SK-N-SH (cell line): ENCODE measurements at regions not wholly inside any gene's neighbourhood (a gene's known extent, or its start where the extent isn't known, plus 50 kb on each side); places are given as distances from the start of the nearest gene placed in this dataset.

Experiments used
- CTCF ChIA-PET: fragments of 300-600, 350-600 bp; formaldehyde crosslinking; extraction: SDS; loops from one replicate; lab custom pipeline; 2021; lab: Yijun Ruan, JAX
- POLR2A ChIA-PET: fragments of 350-600 bp; sonication (Branson Sonifier 250); formaldehyde crosslinking; extraction: SDS; loops from one replicate; lab custom pipeline; 2020; ENCODE audit warnings: antibody characterized with exemption, inconsistent platforms; lab: Yijun Ruan, JAX
- DNase-seq: peaks from one replicate; pipeline ENCODE4 v3.0.0; 2012
- H2AFZ ChIP-seq: fragments of 200-600 bp; sonication (generic); 2 replicates; pipeline ENCODE4 v1.8.1; 2016; ENCODE audit warnings: antibody characterized with exemption, mild to moderate bottlenecking, low read depth
- H3F3A ChIP-seq: fragments of 200-600 bp; sonication (generic); replicated peaks from 2 replicates; pipeline ENCODE3; 2016; ENCODE audit warnings: antibody characterized with exemption, mild to moderate bottlenecking; ENCODE audit not compliant: insufficient read depth
- H3K27ac ChIP-seq, 2 experiments: fragments of 200-500 bp in 1 of 2; fragments of 200-600 bp in 1 of 2; sonication (Bioruptor generic) in 1 of 2; sonication (generic), shearing (Covaris generic) in 1 of 2; 2 replicates each; pipeline versions ENCODE4 v1.5.1 to v1.6.1; 2014 to 2016; ENCODE audit warnings: low read depth in 2 of 2, inconsistent platforms in 1 of 2, low read length in 1 of 2, mild to moderate bottlenecking in 1 of 2, mixed read lengths in 1 of 2
- H3K27me3 ChIP-seq: fragments of 200-600 bp; sonication (generic), shearing (Covaris generic); 2 replicates; pipeline ENCODE4 v1.6.1; 2016; ENCODE audit warnings: mixed run types; ENCODE audit not compliant: insufficient read depth
- H3K36me3 ChIP-seq, 2 experiments: fragments of 200-500 bp in 1 of 2; fragments of 200-600 bp in 1 of 2; sonication (Bioruptor generic) in 1 of 2; sonication (generic) in 1 of 2; replicated peaks in 1 of 2; 2 replicates each; pipeline versions ENCODE3 to v1.5.1; 2014 to 2016; ENCODE audit warnings: low read length in 1 of 2, mild to moderate bottlenecking in 1 of 2; ENCODE audit not compliant: insufficient read depth in 2 of 2, control insufficient read depth in 1 of 2
- H3K4me1 ChIP-seq, 2 experiments: fragments of 200-500 bp in 1 of 2; fragments of 200-600 bp in 1 of 2; sonication (Bioruptor generic) in 1 of 2; sonication (generic), shearing (Covaris generic) in 1 of 2; 2 replicates each; pipeline versions ENCODE4 v1.5.1 to v1.6.1; 2014 to 2016; ENCODE audit warnings: low read depth in 1 of 2, low read length in 1 of 2, mixed run types in 1 of 2; ENCODE audit not compliant: insufficient read depth in 2 of 2, control insufficient read depth in 1 of 2
- H3K4me2 ChIP-seq: fragments of 200-600 bp; sonication (generic), shearing (Covaris generic); 2 replicates; pipeline ENCODE4 v1.6.1; 2017; ENCODE audit warnings: mixed run types
- H3K4me3 ChIP-seq, 2 experiments: fragments of 200-500 bp in 1 of 2; fragments of 200-600 bp in 1 of 2; sonication (Bioruptor generic) in 1 of 2; sonication (generic), shearing (Covaris generic) in 1 of 2; 2 replicates each; pipeline versions ENCODE4 v1.5.1 to v1.8.1; 2014 to 2016; ENCODE audit warnings: low read depth in 2 of 2, inconsistent platforms in 1 of 2, low read length in 1 of 2, mild to moderate bottlenecking in 1 of 2, mixed read lengths in 1 of 2, moderate library complexity in 1 of 2
- H3K79me2 ChIP-seq: fragments of 200-600 bp; sonication (generic); 2 replicates; pipeline ENCODE4 v1.8.1; 2017; ENCODE audit warnings: mild to moderate bottlenecking; ENCODE audit not compliant: insufficient read depth
- H3K9ac ChIP-seq: fragments of 200-600 bp; sonication (generic); 2 replicates; pipeline ENCODE4 v1.6.1; 2017; ENCODE audit warnings: mixed run types
- H3K9me2 ChIP-seq: fragments of 200-600 bp; sonication (generic); 2 replicates; pipeline ENCODE4 v1.6.1; 2017; ENCODE audit warnings: mixed run types
- H3K9me3 ChIP-seq: fragments of 200-600 bp; sonication (generic); 2 replicates; pipeline ENCODE4 v1.6.1; 2017; ENCODE audit warnings: mixed run types, mild to moderate bottlenecking, moderate library complexity
- H4K20me1 ChIP-seq: fragments of 200-600 bp; sonication (generic); 2 replicates; pipeline ENCODE4 v1.6.1; 2017; ENCODE audit warnings: mild to moderate bottlenecking, mixed run types; ENCODE audit not compliant: insufficient read depth
- CTCF ChIP-seq: fragments of 200-600 bp; sonication (generic); IDR thresholded peaks from 2 replicates; pipeline ENCODE4 v1.6.1; 2017; ENCODE audit warnings: antibody characterized with exemption, mild to moderate bottlenecking, moderate library complexity
- EP300 ChIP-seq, 2 experiments: IDR thresholded peaks; 2 replicates each; pipeline versions ENCODE4 v1.4.0 to v1.6.1; 2012; ENCODE audit warnings: borderline replicate concordance in 1 of 2, low read depth in 1 of 2, low read length in 1 of 2
- EZH2phosphoT487 ChIP-seq: fragments of 200-600 bp; sonication (generic); IDR thresholded peaks from 2 replicates; pipeline ENCODE4 v1.6.1; 2017; ENCODE audit warnings: low read depth, mixed run types, mild to moderate bottlenecking, antibody characterized with exemption, moderate library complexity, borderline replicate concordance
- FOXJ3 ChIP-seq: sonication (generic); formaldehyde crosslinking; IDR thresholded peaks from 2 replicates; pipeline ENCODE4 v1.5.1; 2020; ENCODE audit warnings: mild to moderate bottlenecking, missing genetic modification reagents
- GABPA ChIP-seq: IDR thresholded peaks from 2 replicates; pipeline ENCODE4 v1.4.0; 2012; ENCODE audit warnings: low read depth, mild to moderate bottlenecking
- IRF3 ChIP-seq: fragments of 150-350 bp; IDR thresholded peaks from 2 replicates; pipeline ENCODE4 v1.6.1; 2016; ENCODE audit warnings: mild to moderate bottlenecking, low read depth, low read length
- JUND ChIP-seq: IDR thresholded peaks from 2 replicates; pipeline ENCODE4 v1.4.0; 2012
- MAX ChIP-seq: IDR thresholded peaks from 2 replicates; pipeline ENCODE4 v1.4.0; 2012; ENCODE audit warnings: low read depth
- MEF2A ChIP-seq: IDR thresholded peaks from 2 replicates; pipeline ENCODE4 v1.4.0; 2012; ENCODE audit warnings: low read depth, borderline replicate concordance
- MXI1 ChIP-seq: IDR thresholded peaks from 2 replicates; pipeline ENCODE4 v1.6.1; 2012; ENCODE audit warnings: mild to moderate bottlenecking, low read depth, low read length, improper control_type of control experiment
- POLR2AphosphoS5 ChIP-seq: IDR thresholded peaks from 2 replicates; pipeline ENCODE4 v1.6.1; 2012; ENCODE audit warnings: low read depth, low read length
- RCOR1 ChIP-seq: fragments of 150-350 bp; IDR thresholded peaks from 2 replicates; pipeline ENCODE4 v1.6.1; 2017; ENCODE audit warnings: antibody characterized with exemption, low read length
- REST ChIP-seq: IDR thresholded peaks from 2 replicates; pipeline ENCODE4 v1.6.1; 2012; ENCODE audit warnings: mild to moderate bottlenecking, low read depth, low read length, moderate library complexity
- RXRA ChIP-seq: IDR thresholded peaks from 2 replicates; pipeline ENCODE4 v1.4.0; 2012; ENCODE audit warnings: low read depth, mild to moderate bottlenecking, borderline replicate concordance
- SIN3A ChIP-seq: IDR thresholded peaks from 2 replicates; pipeline ENCODE4 v1.6.1; 2012; ENCODE audit warnings: low read depth, mild to moderate bottlenecking, low read length, moderate library complexity, borderline replicate concordance
- TAF1 ChIP-seq: IDR thresholded peaks from 2 replicates; pipeline ENCODE4 v1.6.1; 2012; ENCODE audit warnings: low read depth, mild to moderate bottlenecking, low read length, moderate library complexity, borderline replicate concordance
- TCF12 ChIP-seq: IDR thresholded peaks from 2 replicates; pipeline ENCODE4 v1.4.0; 2012
- ZBTB33 ChIP-seq: IDR thresholded peaks from 2 replicates; pipeline ENCODE4 v1.4.0; 2012; ENCODE audit warnings: low read depth, borderline replicate concordance
- WGBS: methylation state at CpG from one replicate; pipeline ENCODE4 v1.1.6; 2017; ENCODE audit warnings: low lambda C conversion rate; 5-methylcytosine and 5-hydroxymethylcytosine counted together

GRCh38 chr6:2439632-2440031 lies 194.2 kb upstream of the GMDS start:
- DNase-seq, result no peak
- Histone ChIP-seq H3K36me3 (no peaks in the 10 kb centered on the region), H3K4me1 (no peaks in the 10 kb centered on the region), H3K9ac (no peak overlapping the region), H3K4me3 (no peak overlapping the region), H3K9me2 (no peaks in the 10 kb centered on the region), H3K9me3 (no peaks in the 10 kb centered on the region), H3F3A (no peaks in the 10 kb centered on the region), H3K4me2 (no peak overlapping the region), H2AFZ (no peak overlapping the region), H3K79me2 (no peaks in the 10 kb centered on the region), H4K20me1 (no peaks in the 10 kb centered on the region), H3K27me3 (no peaks in the 10 kb centered on the region), H3K27ac (no peak overlapping the region)
- POLR2A ChIA-PET, result no interaction called here
- 27% methylated on average over 6 of the region's 6 CpGs for WGBS
- CTCF ChIA-PET, result interaction anchor here (1.7 to 3.5 kb wide), 2 partner anchors 9 to 843 kb away, joined by 7 to 17 read pairs; no protein-coding TSS in a partner anchor
- no peak for TF ChIP-seq TAF1

GRCh38 chr6:2439082-2439481 lies 193.7 kb upstream of the GMDS start:
- Histone ChIP-seq H3K36me3 (no peaks in the 10 kb centered on the region), H3K9me2 (no peaks in the 10 kb centered on the region), H2AFZ (no peak overlapping the region), H3K27me3 (no peaks in the 10 kb centered on the region), H3F3A (no peaks in the 10 kb centered on the region)
- no peak for DNase-seq
- no peak for TF ChIP-seq TCF12
- TF ChIP-seq REST, result no peak
- TF ChIP-seq IRF3, result no peak
- TF ChIP-seq EP300 (IDR thresholded peaks at IDR 0.05; ENCODE audit: borderline replicate concordance in 1 of 2, low read depth in 1 of 2, low read length in 1 of 2), result no peak
- no peak for TF ChIP-seq EZH2phosphoT487
- no peak for TF ChIP-seq POLR2AphosphoS5
- TF ChIP-seq TAF1, result no peak
- TF ChIP-seq RXRA, result no peak
- TF ChIP-seq MEF2A, result no peak
- no peak for TF ChIP-seq SIN3A
- no peak for TF ChIP-seq GABPA
- no peak for TF ChIP-seq JUND
- no peak for TF ChIP-seq MAX
- no peak for TF ChIP-seq ZBTB33
- TF ChIP-seq MXI1, result no peak
- no peak for TF ChIP-seq RCOR1
- no peak for TF ChIP-seq FOXJ3 (CRISPR knock-in tag)
- TF ChIP-seq CTCF, result no peak
- TF ChIP-seq, all 33 proteins: peak for 0
- Histone ChIP-seq H3K9me3 (no peaks in the 10 kb centered on the region), H3K4me1 (no peaks in the 10 kb centered on the region), H3K79me2 (no peaks in the 10 kb centered on the region), H3K4me3 (no peak overlapping the region), H4K20me1 (no peaks in the 10 kb centered on the region), H3K27ac (no peak overlapping the region), H3K9ac (no peak overlapping the region), H3K4me2 (no peak overlapping the region)
- CTCF ChIA-PET, result interaction anchor here (1.1 to 3.5 kb wide), 2 partner anchors 9 to 842 kb away, joined by 3 to 17 read pairs; no protein-coding TSS in a partner anchor
- WGBS, result 40% methylated on average over 2 of the region's 2 CpGs
- POLR2A ChIA-PET, result no interaction called here
